Neural cell (in vitro differentiated cells): ENCODE measurements at regions not wholly inside any gene's neighbourhood (a gene's known extent, or its start where the extent isn't known, plus 50 kb on each side); places are given as distances from the start of the nearest gene placed in this dataset.
"Not testable (repeated sequence)": the region's sequence is repeated elsewhere in the genome, so short reads cannot be mapped to it uniquely, and the experiment has no call there.

Experiments
- H2AFZ ChIP-seq: fragments of 200-600, 300-800 bp; sonication (generic), shearing (Covaris generic); 2 replicates; pipeline ENCODE4 v1.6.0; 2014; ENCODE audit warnings: low read depth, mild to moderate bottlenecking, antibody characterized with exemption, low read length, moderate library complexity
- H3F3A ChIP-seq: fragments of 200-600 bp; shearing (Covaris generic); 2 replicates; pipeline ENCODE4 v1.6.1; 2016; ENCODE audit warnings: mild to moderate bottlenecking, moderate library complexity, mixed read lengths, antibody characterized with exemption, low read length; ENCODE audit not compliant: insufficient read depth, poor library complexity, severe bottlenecking
- H3K27ac ChIP-seq: fragments of 200-600, 300-800 bp; sonication (generic), shearing (Covaris generic); 2 replicates; pipeline ENCODE4 v1.5.1; 2014; ENCODE audit warnings: mild to moderate bottlenecking, low read length, moderate library complexity
- H3K27me3 ChIP-seq: fragments of 300-800, 200-600 bp; sonication (generic), shearing (Covaris generic); 2 replicates; pipeline ENCODE4 v1.6.0; 2014; ENCODE audit warnings: mild to moderate bottlenecking, low read depth, low read length, moderate library complexity; ENCODE audit not compliant: insufficient read depth
- H3K36me3 ChIP-seq: fragments of 300-800, 200-600 bp; sonication (generic), shearing (Covaris generic); 2 replicates; pipeline ENCODE4 v1.5.1; 2014; ENCODE audit warnings: mild to moderate bottlenecking, antibody characterized with exemption, low read length, moderate library complexity; ENCODE audit not compliant: insufficient read depth
- H3K4me2 ChIP-seq: fragments of 300-800, 200-600 bp; sonication (generic), shearing (Covaris generic); 2 replicates; pipeline ENCODE4 v1.6.0; 2014; ENCODE audit warnings: mild to moderate bottlenecking, low read length
- H3K4me3 ChIP-seq: fragments of 300-800, 200-600 bp; sonication (generic), shearing (Covaris generic); 2 replicates; pipeline ENCODE4 v1.5.1; 2014; ENCODE audit warnings: mild to moderate bottlenecking, low read length, moderate library complexity
- H3K79me2 ChIP-seq: fragments of 200-600 bp; shearing (Covaris generic); replicated peaks from 2 replicates; pipeline ENCODE4 v1.6.0; 2014; ENCODE audit warnings: mild to moderate bottlenecking, low read length, moderate library complexity; ENCODE audit not compliant: insufficient read depth
- H3K9ac ChIP-seq: fragments of 300-800, 200-600 bp; sonication (generic), shearing (Covaris generic); 2 replicates; pipeline ENCODE4 v1.6.1; 2016; ENCODE audit warnings: mild to moderate bottlenecking, low read length, mixed read lengths
- H3K9me2 ChIP-seq: fragments of 200-600 bp; shearing (Covaris generic); 2 replicates; pipeline ENCODE4 v1.6.1; 2016; ENCODE audit warnings: mild to moderate bottlenecking, low read length, mixed read lengths; ENCODE audit not compliant: insufficient read depth
- H3K9me3 ChIP-seq: fragments of 200-600, 300-800 bp; sonication (generic), shearing (Covaris generic); 2 replicates; pipeline ENCODE4 v1.6.1; 2016; ENCODE audit warnings: mild to moderate bottlenecking, mixed run types, low read length, moderate library complexity, mixed read lengths
- H4K20me1 ChIP-seq: fragments of 200-600 bp; shearing (Covaris generic); 2 replicates; pipeline ENCODE4 v1.6.1; 2016; ENCODE audit warnings: mild to moderate bottlenecking, mixed run types; ENCODE audit not compliant: insufficient read depth
- MXI1 ChIP-seq: fragments of 450-650 bp; conservative IDR thresholded peaks from 2 replicates; pipeline ENCODE4 v1.6.1; 2014; ENCODE audit warnings: antibody characterized with exemption, mild to moderate bottlenecking; ENCODE audit not compliant: poor library complexity, severe bottlenecking

DNA sequence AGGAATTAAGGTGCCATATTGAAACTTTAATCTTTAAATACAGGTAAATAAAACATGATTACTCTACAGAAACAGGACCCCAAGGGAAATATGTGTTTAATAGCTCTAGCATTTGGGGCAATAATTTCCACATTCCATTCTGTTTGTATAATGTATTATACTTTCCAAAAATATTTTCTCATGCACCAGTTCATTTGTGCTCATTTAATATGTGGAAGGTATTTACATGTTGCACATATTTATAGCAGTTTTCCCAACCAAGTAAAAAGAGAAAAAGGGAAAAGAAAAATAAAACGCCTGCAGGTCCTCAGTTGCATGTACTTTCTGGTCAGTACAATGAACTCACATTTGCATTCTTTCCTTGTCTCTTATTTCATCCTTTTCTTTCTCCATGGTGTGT, 129.5 kb upstream of the SULF2 start:
- no peaks in the 10 kb centered on the region for H3K36me3 ChIP-seq
- no peak overlapping the region for H3K4me2 ChIP-seq
- H4K20me1 ChIP-seq = no peaks in the 10 kb centered on the region
- no peaks in the 10 kb centered on the region for H3K27me3 ChIP-seq
- no peak overlapping the region for H3K4me3 ChIP-seq
- H3K9ac ChIP-seq = no peak overlapping the region
- no peak for TF ChIP-seq MXI1
- no peaks in the 10 kb centered on the region for H3K9me3 ChIP-seq
- H3F3A ChIP-seq = no peaks in the 10 kb centered on the region
- no peak overlapping the region for H3K27ac ChIP-seq
- no peaks in the 10 kb centered on the region for H3K9me2 ChIP-seq
- H3K79me2 ChIP-seq = no peaks in the 10 kb centered on the region
- no peak overlapping the region for H2AFZ ChIP-seq

DNA sequence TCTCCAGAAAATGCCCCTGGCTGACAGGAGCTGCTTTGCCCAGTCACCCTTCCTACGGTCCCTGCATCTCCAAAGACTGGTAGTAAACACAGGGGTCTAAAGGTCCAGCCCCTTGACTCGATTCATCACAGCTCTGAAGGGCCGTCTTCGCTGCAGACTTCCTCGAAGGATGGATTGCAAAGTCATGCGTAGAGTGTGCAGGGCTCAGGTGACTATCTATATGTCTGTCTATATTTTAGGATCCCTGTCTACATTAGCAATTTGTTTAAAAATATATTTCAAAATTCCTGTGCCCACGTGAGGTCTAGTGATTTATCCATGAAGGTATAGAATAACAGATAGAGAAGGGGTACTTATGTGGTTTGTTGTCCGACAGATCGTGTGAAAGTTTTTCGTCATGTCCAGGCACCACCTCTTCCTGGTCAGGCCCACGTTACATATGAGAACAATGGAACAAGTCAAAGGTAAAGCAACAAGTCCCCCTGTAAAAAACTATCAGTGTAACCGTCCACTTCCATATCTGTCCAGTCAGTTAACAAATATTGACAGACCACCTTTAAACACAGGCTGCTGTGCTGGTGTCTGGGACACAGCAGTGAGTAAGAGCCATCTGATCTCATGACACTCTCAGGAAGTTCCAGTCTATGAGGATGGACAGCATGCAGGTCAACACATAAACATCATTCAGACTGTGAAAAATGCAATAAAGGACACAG, 127.7 kb upstream of the SULF2 start:
- not testable (repeated sequence) for H4K20me1 ChIP-seq, H2AFZ ChIP-seq, H3K36me3 ChIP-seq, H3K9me3 ChIP-seq, H3K4me3 ChIP-seq, H3F3A ChIP-seq, H3K79me2 ChIP-seq, H3K9me2 ChIP-seq, H3K27ac ChIP-seq, H3K27me3 ChIP-seq, H3K4me2 ChIP-seq, H3K9ac ChIP-seq

DNA sequence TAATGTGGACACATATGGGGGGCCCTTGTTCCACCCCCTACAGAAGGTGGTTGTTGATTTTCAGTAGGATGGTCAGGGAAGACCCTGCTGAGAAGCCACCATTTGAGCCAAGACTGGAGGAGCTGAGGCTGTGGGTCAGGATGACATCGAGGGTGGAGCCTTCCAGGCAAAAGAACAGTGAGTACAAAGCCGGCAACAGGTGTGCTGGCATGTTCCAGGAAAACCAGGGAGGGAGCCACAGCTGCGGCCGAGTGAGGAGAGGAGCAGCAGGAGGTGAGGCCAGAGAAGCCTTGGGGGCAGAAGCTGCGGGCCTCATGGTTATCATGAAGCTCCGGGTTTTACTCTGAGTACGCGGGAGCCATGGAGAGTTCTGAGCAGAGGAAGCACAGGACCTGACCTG, 126.9 kb upstream of the SULF2 start:
- not testable (repeated sequence) for H3K9ac ChIP-seq, H3K4me2 ChIP-seq, H3K9me2 ChIP-seq, H3K4me3 ChIP-seq, H3K9me3 ChIP-seq, H3K36me3 ChIP-seq, H3K27ac ChIP-seq, H3K27me3 ChIP-seq, H4K20me1 ChIP-seq, H3F3A ChIP-seq, H2AFZ ChIP-seq, H3K79me2 ChIP-seq

DNA sequence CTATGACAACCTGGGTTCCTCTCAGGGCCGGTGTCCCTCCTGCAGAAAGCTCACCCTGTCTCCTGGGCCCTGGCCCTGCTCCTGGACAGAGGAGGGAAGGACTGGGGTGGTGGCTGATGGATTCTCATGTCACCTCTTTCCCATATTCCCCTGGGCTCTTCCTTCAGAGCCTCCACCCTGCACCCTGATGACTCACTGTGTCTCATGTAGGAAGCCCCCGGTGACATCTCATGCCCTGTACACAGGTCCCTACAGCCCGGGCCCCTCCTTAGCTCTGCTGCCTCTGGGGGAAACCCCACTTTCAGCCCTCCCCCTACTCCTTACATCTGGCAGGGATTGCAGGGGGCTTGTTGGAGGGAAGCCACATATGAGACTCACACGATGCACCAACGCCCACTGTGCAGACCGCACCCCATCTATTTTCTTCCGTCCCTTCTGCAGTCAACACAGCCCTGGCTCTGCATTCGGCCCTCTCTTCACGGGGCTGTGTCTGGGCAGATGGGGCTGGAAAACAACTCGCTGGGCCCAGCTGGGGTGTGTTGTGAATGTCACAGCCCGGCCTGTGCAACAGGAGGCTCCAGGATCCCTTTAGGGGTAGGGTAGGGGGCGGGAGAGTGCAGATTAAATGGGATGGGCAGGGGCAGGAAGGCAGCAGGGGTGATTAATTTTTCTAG, 124.6 kb upstream of the SULF2 start:
- H3K9me3 ChIP-seq, H3K36me3 ChIP-seq, H2AFZ ChIP-seq, H3K4me2 ChIP-seq, H4K20me1 ChIP-seq, H3K27ac ChIP-seq, H3K9me2 ChIP-seq, H3K9ac ChIP-seq, H3K79me2 ChIP-seq, H3F3A ChIP-seq, H3K27me3 ChIP-seq, H3K4me3 ChIP-seq: not testable (repeated sequence)

DNA sequence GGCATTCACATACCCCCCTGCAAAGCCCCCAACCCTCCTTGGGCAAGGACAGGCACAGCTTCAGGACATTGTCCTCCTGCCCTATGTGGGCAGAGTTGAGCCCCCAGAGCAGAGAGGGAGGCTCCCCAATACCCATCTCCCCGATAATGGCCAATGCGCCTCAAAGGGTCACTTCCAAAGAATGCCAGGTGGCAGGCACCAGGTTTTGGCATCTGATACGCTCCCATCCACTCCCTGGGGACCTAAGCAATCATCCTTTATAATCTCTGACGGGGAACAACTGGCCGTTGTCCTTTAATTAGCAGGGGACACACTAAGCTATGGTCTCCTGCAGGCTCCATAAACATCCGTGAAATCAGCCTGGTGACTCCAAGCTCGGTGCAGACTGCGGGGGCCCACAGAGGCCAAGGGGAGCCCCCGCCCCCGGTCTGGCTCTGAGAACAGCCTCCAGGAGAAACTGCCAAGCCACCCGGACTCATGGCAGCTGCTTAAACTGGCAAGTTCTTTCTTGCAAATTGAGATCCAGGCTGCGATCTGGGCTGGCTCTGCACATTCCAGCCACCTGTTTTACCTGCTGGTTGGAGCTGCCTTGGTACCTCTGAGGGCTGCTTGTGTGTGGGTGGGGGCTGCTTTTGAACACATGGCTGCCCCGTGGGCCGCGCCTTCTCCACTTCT, 123.2 kb upstream of the SULF2 start:
- not testable (repeated sequence) for H3K36me3 ChIP-seq, H3K9me2 ChIP-seq, H3K4me2 ChIP-seq, H3K9ac ChIP-seq, H4K20me1 ChIP-seq, H3K9me3 ChIP-seq, H3K4me3 ChIP-seq, H2AFZ ChIP-seq, H3K27me3 ChIP-seq, H3K27ac ChIP-seq, H3F3A ChIP-seq, H3K79me2 ChIP-seq

DNA sequence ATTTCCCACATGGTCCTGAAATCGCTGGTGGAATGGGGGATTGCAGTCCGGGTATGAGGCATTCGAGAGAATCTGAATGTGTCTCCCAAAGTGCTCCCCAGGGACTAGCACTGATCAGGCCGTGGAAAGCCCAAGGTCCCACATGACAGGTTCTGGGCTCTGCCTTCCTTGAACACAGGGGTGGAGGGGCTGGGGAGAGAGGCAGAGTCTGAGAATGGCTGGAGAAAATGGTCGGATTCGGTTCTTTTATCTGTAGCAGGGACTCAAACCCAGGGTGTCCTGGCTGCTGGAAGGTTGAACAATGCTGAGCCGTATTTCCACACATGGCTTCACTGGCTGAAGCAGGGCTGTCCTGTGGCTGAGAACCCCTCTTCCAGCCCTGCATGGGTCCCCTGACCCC, 122.7 kb upstream of the SULF2 start:
- not testable (repeated sequence) for H4K20me1 ChIP-seq, H3K4me3 ChIP-seq, H3K79me2 ChIP-seq, H3F3A ChIP-seq, H3K9me2 ChIP-seq, H3K27me3 ChIP-seq, H2AFZ ChIP-seq, H3K27ac ChIP-seq, H3K36me3 ChIP-seq, H3K9me3 ChIP-seq, H3K9ac ChIP-seq, H3K4me2 ChIP-seq
